HL-60 (cell line): ENCODE measurements at regions not wholly inside any gene's neighbourhood (a gene's known extent, or its start where the extent isn't known, plus 50 kb on each side); places are given as distances from the start of the nearest gene placed in this dataset.

Experiments used
- CTCF ChIP-seq: IDR thresholded peaks from one replicate; pipeline ENCODE4 v1.5.1; 2011; ENCODE audit warnings: low read length, control low read depth, inconsistent platforms; ENCODE audit not compliant: insufficient read depth
- POLR2AphosphoS5 ChIP-seq: IDR thresholded peaks from 2 replicates; pipeline ENCODE4 v1.6.1; 2012; ENCODE audit warnings: low read depth

GRCh38 chr6:170048615-170049256 lies 242.1 kb downstream of the DLL1 start:
- no peak for TF ChIP-seq CTCF
- TF ChIP-seq POLR2AphosphoS5: peak; percentile 43
